ENCODE measurements at regions not wholly inside any gene's neighbourhood (a gene's known extent, or its start where the extent isn't known, plus 50 kb on each side); places are given as distances from the start of the nearest gene placed in this dataset.

DNA sequence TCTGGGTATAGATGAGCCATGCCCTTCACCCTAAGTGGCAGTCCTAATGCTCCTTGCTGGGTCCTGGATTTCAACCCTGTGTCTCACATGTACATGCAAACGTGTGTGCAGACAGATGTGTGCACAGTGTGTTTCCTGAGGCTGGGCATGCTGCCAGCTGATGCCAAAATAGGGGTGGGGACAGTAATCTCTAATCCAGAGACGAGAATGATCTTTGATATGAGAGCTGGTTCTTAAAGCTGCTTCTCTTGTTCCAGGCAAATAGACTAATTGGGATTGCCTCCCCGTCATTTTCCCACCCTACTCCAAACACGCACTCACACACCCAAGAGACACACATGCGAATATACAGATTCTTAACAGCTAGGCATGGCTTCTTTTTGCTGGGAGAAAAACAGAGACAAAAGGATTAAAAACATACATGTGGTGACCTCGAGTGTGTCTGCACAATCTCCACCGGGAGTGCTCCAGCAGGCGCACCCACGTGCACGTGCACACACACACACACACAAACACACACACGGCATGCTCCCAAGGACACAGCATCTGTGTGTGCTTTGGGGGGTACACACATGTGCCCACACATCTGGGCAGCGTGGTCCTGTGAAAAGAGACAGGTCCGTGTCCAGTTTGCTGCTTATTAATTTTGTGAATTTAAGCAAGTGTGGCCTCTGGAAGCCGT is 102.1 kb upstream of the ZBTB40 start:
- H3K27ac ChIP-seq, result no peak overlapping the region
- TF ChIP-seq, protein P1, sequence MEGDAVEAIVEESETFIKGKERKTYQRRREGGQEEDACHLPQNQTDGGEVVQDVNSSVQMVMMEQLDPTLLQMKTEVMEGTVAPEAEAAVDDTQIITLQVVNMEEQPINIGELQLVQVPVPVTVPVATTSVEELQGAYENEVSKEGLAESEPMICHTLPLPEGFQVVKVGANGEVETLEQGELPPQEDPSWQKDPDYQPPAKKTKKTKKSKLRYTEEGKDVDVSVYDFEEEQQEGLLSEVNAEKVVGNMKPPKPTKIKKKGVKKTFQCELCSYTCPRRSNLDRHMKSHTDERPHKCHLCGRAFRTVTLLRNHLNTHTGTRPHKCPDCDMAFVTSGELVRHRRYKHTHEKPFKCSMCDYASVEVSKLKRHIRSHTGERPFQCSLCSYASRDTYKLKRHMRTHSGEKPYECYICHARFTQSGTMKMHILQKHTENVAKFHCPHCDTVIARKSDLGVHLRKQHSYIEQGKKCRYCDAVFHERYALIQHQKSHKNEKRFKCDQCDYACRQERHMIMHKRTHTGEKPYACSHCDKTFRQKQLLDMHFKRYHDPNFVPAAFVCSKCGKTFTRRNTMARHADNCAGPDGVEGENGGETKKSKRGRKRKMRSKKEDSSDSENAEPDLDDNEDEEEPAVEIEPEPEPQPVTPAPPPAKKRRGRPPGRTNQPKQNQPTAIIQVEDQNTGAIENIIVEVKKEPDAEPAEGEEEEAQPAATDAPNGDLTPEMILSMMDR (IDR thresholded peaks at IDR 0.05), result no peak
- TF ChIP-seq ZFX (IDR thresholded peaks at IDR 0.05; ENCODE audit: borderline replicate concordance), result no peak

DNA sequence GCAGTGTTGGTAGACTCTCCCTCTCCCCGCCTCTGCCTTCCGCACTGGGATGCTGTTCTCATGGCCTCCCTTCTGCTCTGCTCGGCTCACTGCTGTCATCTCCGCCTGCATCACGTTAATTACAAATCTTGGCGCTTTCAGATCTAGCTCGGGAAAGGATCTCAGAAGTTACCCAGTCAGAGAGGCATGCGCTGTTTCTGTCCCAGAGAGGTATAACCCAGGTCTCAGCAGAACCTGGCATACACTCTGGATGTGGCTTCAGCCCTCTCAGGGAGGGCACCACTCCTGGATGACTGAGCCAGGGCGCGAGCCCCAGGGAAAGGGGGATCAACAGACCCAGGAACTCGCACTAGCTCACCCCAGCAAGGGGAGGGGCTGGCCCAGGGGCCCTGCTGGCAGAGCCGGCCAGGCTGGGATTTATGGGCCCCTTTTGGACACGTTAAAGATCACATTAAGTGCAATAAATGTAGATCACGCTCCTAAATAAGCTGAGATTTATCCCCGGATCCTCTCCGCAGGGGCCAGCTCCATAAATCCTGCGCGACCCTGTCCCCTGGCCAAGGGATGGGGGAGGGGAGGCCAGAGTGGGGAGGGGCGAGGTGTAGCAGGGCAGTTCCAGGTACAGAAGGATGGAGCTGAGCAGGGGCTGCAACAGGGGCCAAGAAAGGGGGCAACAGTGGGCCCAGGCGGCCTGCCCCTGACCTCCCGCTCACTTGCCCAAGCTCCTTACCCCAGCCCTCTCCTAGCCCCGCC is 101.3 kb upstream of the ZBTB40 start:
- no peak for TF ChIP-seq ZFX (IDR thresholded peaks at IDR 0.05; ENCODE audit: borderline replicate concordance)
- TF ChIP-seq, protein P1 (IDR thresholded peaks at IDR 0.05), result no peak
- no peak overlapping the region for H3K27ac ChIP-seq

DNA sequence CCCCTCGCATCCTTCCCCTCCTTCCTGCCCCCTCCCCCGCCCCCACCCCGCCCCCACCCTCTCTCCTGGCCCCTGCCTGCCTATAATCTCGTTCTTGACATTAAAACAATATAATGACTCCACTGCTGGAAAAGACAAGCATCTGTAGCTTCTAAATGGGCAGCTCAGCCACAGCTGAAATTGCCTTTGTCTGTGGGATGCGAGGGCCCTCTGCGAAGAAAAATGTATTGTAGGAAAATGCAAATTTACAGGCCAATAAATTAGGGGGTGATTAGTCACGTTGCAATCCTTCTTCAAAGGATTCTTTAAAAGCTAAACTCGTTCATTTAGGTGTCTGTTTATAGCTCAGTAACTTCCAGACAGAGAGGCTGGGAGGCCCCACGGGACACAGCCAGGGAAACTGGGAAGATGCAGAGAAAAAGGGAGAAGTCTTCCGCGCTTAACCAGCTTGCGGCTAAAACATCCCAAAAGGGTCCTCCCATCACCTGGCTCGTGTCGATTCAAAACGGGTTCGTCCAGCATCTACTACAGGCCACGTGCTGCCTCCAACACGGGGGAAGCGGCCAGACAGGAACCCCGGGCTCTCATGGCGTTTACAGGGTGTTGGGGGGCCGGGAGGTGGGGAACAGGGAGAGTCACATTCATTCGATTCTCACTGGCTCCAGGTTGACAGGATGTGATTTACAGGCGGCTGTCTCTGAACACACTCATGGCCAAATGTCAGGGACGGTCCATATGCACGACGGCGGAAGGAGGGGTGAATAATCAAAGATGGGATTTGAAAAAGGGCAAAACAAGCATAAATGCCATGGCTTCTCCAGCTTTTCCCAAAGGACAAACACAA is 100.5 kb upstream of the ZBTB40 start:
- TF ChIP-seq ZFX (IDR thresholded peaks at IDR 0.05; ENCODE audit: borderline replicate concordance), result no peak
- TF ChIP-seq, protein P1 (IDR thresholded peaks at IDR 0.05), result no peak
- no peak overlapping the region for H3K27ac ChIP-seq

DNA sequence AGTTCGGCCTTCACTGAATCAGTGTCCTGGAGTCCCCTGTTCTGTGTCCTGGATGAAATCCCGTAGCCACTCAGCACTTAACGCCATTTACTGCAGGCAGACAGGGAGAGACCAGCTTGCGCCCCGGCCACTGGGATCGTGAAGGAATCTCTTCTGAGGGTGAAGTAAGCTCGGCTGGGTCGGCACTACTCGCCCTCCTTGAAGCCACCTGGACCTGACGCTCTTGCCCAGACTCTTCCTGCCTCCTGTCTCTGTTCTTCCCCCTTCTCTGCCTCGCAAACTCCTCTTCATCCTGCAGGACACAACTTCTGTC is 99.9 kb upstream of the ZBTB40 start:
- H3K27ac ChIP-seq, result no peak overlapping the region
- no peak for TF ChIP-seq ZFX (IDR thresholded peaks at IDR 0.05; ENCODE audit: borderline replicate concordance)
- TF ChIP-seq, protein P1 (IDR thresholded peaks at IDR 0.05), result no peak

DNA sequence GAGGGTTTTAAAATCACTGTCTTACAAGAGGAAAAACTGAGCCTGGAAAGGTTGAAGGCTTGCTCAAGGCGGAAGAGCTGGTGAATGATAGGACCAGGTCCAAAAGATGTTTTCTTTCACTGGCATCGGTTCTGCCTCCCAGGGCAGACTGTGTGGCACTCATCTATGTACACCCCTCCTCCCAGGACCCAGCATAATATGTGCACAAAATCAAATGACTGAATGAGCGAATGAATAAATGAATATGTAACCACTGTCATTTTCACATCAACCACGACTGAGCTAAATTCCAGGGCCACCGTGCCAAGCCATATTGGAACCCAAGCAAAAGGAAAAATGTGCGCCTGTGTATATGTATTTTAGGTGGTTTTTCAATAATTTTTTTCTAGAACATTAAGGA is 99.3 kb upstream of the ZBTB40 start:
- no peak overlapping the region for H3K27ac ChIP-seq
- no peak for TF ChIP-seq ZFX (IDR thresholded peaks at IDR 0.05; ENCODE audit: borderline replicate concordance)
- TF ChIP-seq, protein P1 (IDR thresholded peaks at IDR 0.05), result no peak

DNA sequence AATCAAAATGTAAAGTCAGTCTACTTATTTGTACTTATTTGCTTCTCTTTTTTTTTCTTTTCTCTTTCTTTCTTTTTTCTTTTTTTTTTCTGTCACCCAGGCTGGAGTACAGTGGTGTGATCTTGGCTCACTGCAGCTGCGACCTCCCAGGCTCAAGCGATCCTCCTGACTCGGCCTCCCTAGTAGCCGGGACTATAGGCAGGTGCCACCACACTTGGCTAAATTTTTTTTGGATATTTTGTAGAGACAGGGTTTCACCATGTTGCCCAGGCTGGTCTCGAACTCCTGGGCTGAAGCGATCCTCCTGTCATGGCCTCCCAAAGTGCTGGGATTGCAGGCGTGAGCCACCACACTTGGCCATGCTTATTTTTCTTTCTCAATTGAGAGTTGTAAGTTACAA is 98.8 kb upstream of the ZBTB40 start:
- TF ChIP-seq, protein P1 (IDR thresholded peaks at IDR 0.05), result no peak
- TF ChIP-seq ZFX (IDR thresholded peaks at IDR 0.05; ENCODE audit: borderline replicate concordance), result no peak
- H3K27ac ChIP-seq, result no peak overlapping the region
